Activated CD4-positive, alpha-beta memory T cell treated with anti-CD3 and anti-CD28 coated beads for 36 hours (primary cell): ENCODE measurements at regions not wholly inside any gene's neighbourhood (a gene's known extent, or its start where the extent isn't known, plus 50 kb on each side); places are given as distances from the start of the nearest gene placed in this dataset.

ENCODE experiments used
- CTCF ChIA-PET: fragments of 350-600 bp; sonication (Branson Sonifier 250); formaldehyde crosslinking; loops from one replicate; lab custom pipeline; 2021; ENCODE audit warnings: antibody characterized with exemption, inconsistent platforms; lab: Charles Lee
- POLR2A ChIA-PET: fragments of 350-600 bp; sonication (Branson Sonifier 250); formaldehyde crosslinking; loops from one replicate; lab custom pipeline; 2021; ENCODE audit warnings: antibody characterized with exemption; lab: Charles Lee
- DNase-seq: peaks from one replicate; pipeline ENCODE4 v3.0.0-alpha.2; 2020
- H3K27ac Mint-ChIP-seq: one replicate; pipeline ENCODE4 v1.8.0; 2021; ENCODE audit warnings: mixed read lengths
- H3K27me3 Mint-ChIP-seq: one replicate; pipeline ENCODE4 v1.8.0; 2021; ENCODE audit warnings: mixed read lengths
- H3K36me3 Mint-ChIP-seq: one replicate; pipeline ENCODE4 v1.8.0; 2021; ENCODE audit warnings: mixed read lengths
- H3K4me1 Mint-ChIP-seq: one replicate; pipeline ENCODE4 v1.8.0; 2021; ENCODE audit warnings: low read depth, mixed read lengths
- H3K4me3 Mint-ChIP-seq: one replicate; pipeline ENCODE4 v1.8.0; 2021; ENCODE audit warnings: mild to moderate bottlenecking, mixed read lengths
- H3K9me3 Mint-ChIP-seq: one replicate; pipeline ENCODE4 v1.8.0; 2021; ENCODE audit warnings: mixed read lengths
- intact Hi-C: fragments of 100-400 bp; cut with micrococcal nuclease; formaldehyde crosslinking; loops from one replicate; pipeline ENCODE4 v1.15.1; 2023

DNA sequence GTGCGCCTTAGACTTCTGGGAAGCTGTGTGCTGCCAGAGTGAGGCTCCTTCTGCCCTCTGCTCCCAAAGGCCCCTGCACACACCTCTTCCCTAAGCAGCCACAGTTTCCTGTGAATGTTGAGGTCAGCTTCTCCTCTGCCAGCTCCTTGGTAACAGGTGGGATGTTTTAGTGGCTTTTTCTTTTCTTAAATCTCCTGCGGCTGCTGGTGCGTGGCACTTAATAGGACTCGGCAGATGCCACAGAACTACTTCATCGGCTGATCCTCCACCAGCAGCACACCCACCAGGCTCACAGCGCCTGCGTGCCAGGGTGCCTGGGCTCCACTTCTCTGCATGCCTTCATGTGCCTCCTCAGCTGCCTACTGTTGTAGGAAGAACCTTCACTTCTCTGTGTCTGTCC is 87.8 kb downstream of the RCN1 start:
- no peak for DNase-seq
- Mint-ChIP-seq H3K36me3 (no peaks in the 10 kb centered on the region), H3K4me1 (no peaks in the 10 kb centered on the region), H3K27ac (no peak overlapping the region), H3K4me3 (no peak overlapping the region), H3K9me3 (no peaks in the 10 kb centered on the region), H3K27me3 (peaks cover 12% of the 10 kb centered on the region)
- CTCF ChIA-PET: interaction anchor here (1.3 to 13.7 kb wide), 2 partner anchors 39 to 126 kb away, joined by 3 to 303 read pairs; no protein-coding TSS in a partner anchor
- intact Hi-C loops: loop anchor here (5.0 kb wide), 3 partner anchors 119 to 941 kb away; no protein-coding TSS in a partner anchor
- POLR2A ChIA-PET: no interaction called here

DNA sequence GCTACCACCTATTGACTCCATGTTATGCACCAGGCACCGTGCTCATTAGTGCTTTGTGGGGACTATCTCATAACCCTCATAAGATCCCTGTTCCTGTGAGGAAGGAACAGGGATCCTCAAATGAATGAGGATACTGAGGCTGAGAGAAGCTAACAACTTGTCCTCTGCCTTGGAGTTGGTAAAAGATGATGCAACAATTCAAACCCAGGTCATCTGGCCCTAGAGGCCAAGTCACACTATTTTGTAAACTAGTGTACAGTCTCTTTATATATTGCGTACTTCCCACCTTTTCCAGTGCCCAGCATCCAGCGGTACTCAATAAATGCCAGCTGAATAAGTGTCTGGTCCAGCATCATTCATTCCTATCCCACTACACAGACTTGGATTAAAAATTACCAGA is 92.6 kb downstream of the RCN1 start:
- peaks cover 19% of the 10 kb centered on the region for H3K27me3 Mint-ChIP-seq
- intact Hi-C loops: no loop called here
- DNase-seq: no peak
- POLR2A ChIA-PET: no interaction called here
- CTCF ChIA-PET: interaction anchor here (0.9 kb wide), 1 partner anchor 131 kb away, joined by 4 read pairs; no protein-coding TSS in a partner anchor
- no peak overlapping the region for H3K27ac Mint-ChIP-seq
- H3K4me1 Mint-ChIP-seq: no peaks in the 10 kb centered on the region
- H3K4me3 Mint-ChIP-seq: no peak overlapping the region
- no peaks in the 10 kb centered on the region for H3K36me3 Mint-ChIP-seq
- H3K9me3 Mint-ChIP-seq: no peaks in the 10 kb centered on the region

DNA sequence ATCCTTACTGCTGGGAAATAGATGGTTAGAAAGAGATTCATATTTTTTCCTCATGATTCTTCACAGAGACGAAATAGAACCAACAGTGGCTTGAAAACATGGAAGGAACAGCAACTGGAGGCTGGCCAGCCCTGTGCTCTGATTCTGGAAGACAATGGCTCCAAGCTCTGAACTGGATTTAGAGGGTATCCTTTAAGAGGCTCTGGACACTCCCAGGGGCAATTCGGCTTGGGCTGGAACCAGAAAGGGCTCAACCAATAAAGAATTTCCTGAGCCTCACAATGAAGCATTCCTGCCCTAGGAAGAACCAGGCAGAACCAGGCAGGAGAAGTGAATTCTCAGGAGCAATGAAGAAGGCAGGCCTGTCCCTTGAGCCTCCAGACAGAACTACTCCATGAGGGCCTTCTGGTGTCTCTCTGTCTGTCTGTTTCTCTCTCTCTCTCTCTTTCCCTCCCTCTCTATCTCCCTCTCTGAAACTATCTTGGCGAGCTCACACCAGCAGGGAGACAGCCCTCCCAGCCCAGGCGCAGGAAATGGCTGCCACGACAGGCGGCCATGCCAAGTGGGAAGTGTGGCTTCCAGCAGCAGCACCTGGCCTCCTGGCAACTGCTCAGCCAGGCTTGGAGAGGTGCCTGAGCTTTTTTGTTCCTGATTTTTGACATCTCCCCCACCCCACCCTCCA is 93.3 kb downstream of the RCN1 start:
- CTCF ChIA-PET: interaction anchor here (1.0 kb wide), 1 partner anchor 8 kb away, joined by 3 read pairs; no protein-coding TSS in a partner anchor
- no peak overlapping the region for H3K27ac Mint-ChIP-seq
- intact Hi-C loops: no loop called here
- H3K4me3 Mint-ChIP-seq: no peak overlapping the region
- H3K36me3 Mint-ChIP-seq: no peaks in the 10 kb centered on the region
- no peak for DNase-seq
- peaks cover 19% of the 10 kb centered on the region for H3K27me3 Mint-ChIP-seq
- no peaks in the 10 kb centered on the region for H3K4me1 Mint-ChIP-seq
- POLR2A ChIA-PET: no interaction called here
- no peaks in the 10 kb centered on the region for H3K9me3 Mint-ChIP-seq

- Mint-ChIP-seq H3K4me1 (no peaks in the 10 kb centered on the region), H3K36me3 (no peaks in the 10 kb centered on the region), H3K9me3 (no peaks in the 10 kb centered on the region), H3K27ac (no peak overlapping the region), H3K27me3 (peaks cover 21% of the 10 kb centered on the region), H3K4me3 (no peak overlapping the region)
- POLR2A ChIA-PET: no interaction called here
- CTCF ChIA-PET: interaction anchor here (0.8 to 1.0 kb wide), 2 partner anchors 9 to 11 kb away, joined by 3 read pairs; no protein-coding TSS in a partner anchor
- DNase-seq: no peak
- intact Hi-C loops: no loop called here
These were observed 94.0 kb downstream of the RCN1 start for GRCh38 chr11:32184723-32185376.

DNA sequence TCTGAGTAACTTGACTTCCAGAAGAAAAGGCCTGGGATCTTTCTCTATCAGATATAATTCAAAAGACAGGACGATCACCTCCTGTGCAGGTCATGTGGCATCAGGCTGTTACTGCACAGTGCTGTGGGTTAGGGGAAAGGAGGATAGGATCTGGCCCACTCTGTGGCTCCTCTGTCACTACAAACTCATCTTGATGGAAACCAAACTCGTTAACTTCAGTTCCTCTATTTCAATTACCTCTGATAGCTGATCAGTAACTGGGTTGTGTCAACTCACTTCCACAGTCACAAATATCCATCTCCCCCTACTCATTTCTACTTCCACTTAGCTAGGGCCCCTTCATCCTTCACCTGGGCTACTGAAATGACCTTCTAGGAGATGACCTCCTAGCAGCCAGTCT is 95.2 kb downstream of the RCN1 start:
- POLR2A ChIA-PET: no interaction called here
- intact Hi-C loops: no loop called here

GRCh38 chr11:32187111-32187510 is 96.2 kb downstream of the RCN1 start:
- H3K4me3 Mint-ChIP-seq: no peak overlapping the region

More for the DNA sequence above, 95.2 kb downstream of the RCN1 start:
- Mint-ChIP-seq H3K27ac (no peak overlapping the region), H3K4me3 (no peak overlapping the region), H3K9me3 (no peaks in the 10 kb centered on the region), H3K36me3 (no peaks in the 10 kb centered on the region), H3K27me3 (peaks cover 16% of the 10 kb centered on the region), H3K4me1 (no peaks in the 10 kb centered on the region)
- DNase-seq: no peak
- CTCF ChIA-PET: interaction anchor here (1.5 kb wide), 1 partner anchor 10 kb away, joined by 6 read pairs; no protein-coding TSS in a partner anchor

DNA sequence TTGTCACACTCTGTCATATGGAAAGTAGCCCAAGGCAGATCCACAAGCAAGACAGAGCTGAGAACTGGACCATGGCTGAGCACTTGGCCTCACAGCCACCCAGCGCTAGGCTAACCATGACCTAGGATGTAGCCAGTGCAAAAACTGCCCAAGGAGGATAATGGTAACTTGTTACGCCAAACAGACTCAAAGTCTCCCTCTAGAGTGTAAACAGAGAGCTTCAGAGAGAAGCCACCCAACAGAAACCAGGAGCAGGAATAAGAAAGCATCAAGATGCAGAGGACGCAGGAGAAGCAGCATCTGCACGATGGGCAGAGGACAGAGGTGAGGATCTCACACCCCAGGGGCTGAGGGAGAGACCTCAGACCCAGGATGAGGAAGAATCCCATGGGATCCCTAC is 97.9 kb downstream of the RCN1 start:
- no peaks in the 10 kb centered on the region for H3K4me1 Mint-ChIP-seq
- H3K9me3 Mint-ChIP-seq: no peaks in the 10 kb centered on the region
- H3K4me3 Mint-ChIP-seq: no peak overlapping the region
- no peak for DNase-seq
- POLR2A ChIA-PET: no interaction called here
- CTCF ChIA-PET: interaction anchor here (0.6 to 1.3 kb wide), 2 partner anchors 23 to 136 kb away, joined by 3 to 4 read pairs; no protein-coding TSS in a partner anchor
- peaks cover 15% of the 10 kb centered on the region for H3K27me3 Mint-ChIP-seq
- intact Hi-C loops: no loop called here
- no peaks in the 10 kb centered on the region for H3K36me3 Mint-ChIP-seq
- H3K27ac Mint-ChIP-seq: no peak overlapping the region

More at GRCh38 chr11:32187111-32187510, 96.2 kb downstream of the RCN1 start:
- ChIA-PET POLR2A (no interaction called here), CTCF (interaction anchor here (0.6 kb wide), 1 partner anchor 33 kb away, joined by 3 read pairs; no protein-coding TSS in a partner anchor)
- DNase-seq: no peak
- Mint-ChIP-seq H3K36me3 (no peaks in the 10 kb centered on the region), H3K27me3 (peaks cover 13% of the 10 kb centered on the region), H3K9me3 (no peaks in the 10 kb centered on the region), H3K27ac (no peak overlapping the region), H3K4me1 (no peaks in the 10 kb centered on the region)
- intact Hi-C loops: no loop called here

GRCh38 chr11:32196137-32196536 is 105.3 kb downstream of the RCN1 start:
- intact Hi-C loops: no loop called here
- DNase-seq: no peak
- Mint-ChIP-seq H3K27ac (no peak overlapping the region), H3K9me3 (no peaks in the 10 kb centered on the region), H3K36me3 (no peaks in the 10 kb centered on the region), H3K4me3 (no peak overlapping the region), H3K4me1 (no peaks in the 10 kb centered on the region), H3K27me3 (peaks cover 12% of the 10 kb centered on the region)
- CTCF ChIA-PET: no interaction called here
- POLR2A ChIA-PET: no interaction called here

- Mint-ChIP-seq H3K4me3 (no peak overlapping the region), H3K27ac (no peak overlapping the region), H3K27me3 (peaks cover 12% of the 10 kb centered on the region), H3K4me1 (no peaks in the 10 kb centered on the region), H3K9me3 (no peaks in the 10 kb centered on the region), H3K36me3 (no peaks in the 10 kb centered on the region)
- ChIA-PET CTCF (interaction anchor here (1.8 kb wide), 1 partner anchor 34 kb away, joined by 4 read pairs; no protein-coding TSS in a partner anchor), POLR2A (no interaction called here)
- no peak for DNase-seq
- intact Hi-C loops: no loop called here
These were observed 107.2 kb downstream of the RCN1 start for GRCh38 chr11:32198053-32198452.

DNA sequence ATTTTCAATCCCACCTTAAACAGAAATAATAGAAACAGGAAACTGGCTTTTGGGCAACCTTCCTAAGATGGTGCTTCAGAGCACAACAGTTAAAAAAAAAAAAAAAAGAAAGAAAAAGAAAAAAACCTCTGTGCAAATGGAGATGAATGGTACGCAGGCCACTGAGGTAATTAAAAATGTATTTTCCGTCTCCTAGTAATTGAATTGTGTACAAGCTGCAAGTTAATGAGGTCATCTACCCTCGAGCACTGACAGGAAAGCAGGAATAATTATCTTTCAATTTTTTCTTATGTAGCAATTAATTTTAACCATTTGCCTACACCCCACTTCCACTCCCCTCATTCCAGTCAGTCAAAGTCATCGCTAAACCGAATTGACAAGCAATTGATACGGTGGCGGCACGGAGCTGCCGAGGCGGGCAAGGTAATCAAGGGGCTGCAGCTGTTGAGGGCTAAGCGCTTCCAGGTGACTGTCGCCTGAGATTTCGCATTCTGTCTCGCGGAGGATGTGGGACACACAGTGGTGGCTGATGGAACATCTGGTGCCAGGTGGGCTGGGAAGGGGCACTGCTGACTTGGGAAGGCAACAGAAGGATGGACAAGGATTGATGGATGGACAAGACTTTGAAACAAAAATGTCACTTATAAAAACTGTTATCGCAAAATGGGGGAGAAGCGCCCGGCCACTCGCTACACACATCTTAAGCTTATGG is 109.4 kb downstream of the RCN1 start:
- Mint-ChIP-seq H3K4me1 (no peaks in the 10 kb centered on the region), H3K36me3 (no peaks in the 10 kb centered on the region), H3K9me3 (no peaks in the 10 kb centered on the region), H3K27me3 (peaks cover 2% of the 10 kb centered on the region), H3K4me3 (no peak overlapping the region), H3K27ac (no peak overlapping the region)
- CTCF ChIA-PET: interaction anchor here (0.6 to 1.2 kb wide), 2 partner anchors 10 to 148 kb away, joined by 3 to 4 read pairs; no protein-coding TSS in a partner anchor
- DNase-seq: no peak
- intact Hi-C loops: no loop called here
- POLR2A ChIA-PET: no interaction called here

GRCh38 chr11:32204751-32205150 is 113.9 kb downstream of the RCN1 start:
- H3K9me3 Mint-ChIP-seq: no peaks in the 10 kb centered on the region
- DNase-seq: no peak
- peaks cover 8% of the 10 kb centered on the region for H3K27me3 Mint-ChIP-seq
- H3K27ac Mint-ChIP-seq: no peak overlapping the region
- no peaks in the 10 kb centered on the region for H3K36me3 Mint-ChIP-seq
- intact Hi-C loops: no loop called here
- POLR2A ChIA-PET: no interaction called here
- no peak overlapping the region for H3K4me3 Mint-ChIP-seq
- CTCF ChIA-PET: no interaction called here
- no peaks in the 10 kb centered on the region for H3K4me1 Mint-ChIP-seq

GRCh38 chr11:32210556-32210955 is 119.7 kb downstream of the RCN1 start:
- intact Hi-C loops: no loop called here
- no peaks in the 10 kb centered on the region for H3K9me3 Mint-ChIP-seq
- H3K4me3 Mint-ChIP-seq: no peak overlapping the region
- DNase-seq: no peak
- CTCF ChIA-PET: interaction anchor here (0.6 to 1.7 kb wide), 3 partner anchors 9 to 459 kb away, joined by 3 to 4 read pairs (median 3); no protein-coding TSS in a partner anchor
- no peaks in the 10 kb centered on the region for H3K36me3 Mint-ChIP-seq
- no peak overlapping the region for H3K27ac Mint-ChIP-seq
- POLR2A ChIA-PET: no interaction called here
- peaks cover 3% of the 10 kb centered on the region for H3K4me1 Mint-ChIP-seq
- H3K27me3 Mint-ChIP-seq: peaks cover 19% of the 10 kb centered on the region
